BE2C (cell line): ENCODE measurements at regions not wholly inside any gene's neighbourhood (a gene's known extent, or its start where the extent isn't known, plus 50 kb on each side); places are given as distances from the start of the nearest gene placed in this dataset.

Experiments used
- DNase-seq: peaks from one replicate; pipeline ENCODE4 v3.0.0-alpha.2; 2020
- H3K27me3 ChIP-seq: fragments of 250-450 bp; sonication (Bioruptor Pico); 2 replicates; pipeline ENCODE4 v1.5.1; 2020; ENCODE audit warnings: mild to moderate bottlenecking
- H3K36me3 ChIP-seq: fragments of 250-450 bp; sonication (Bioruptor Pico); 2 replicates; pipeline ENCODE4 v1.5.1; 2020; ENCODE audit warnings: mild to moderate bottlenecking
- H3K4me1 ChIP-seq: fragments of 250-450 bp; sonication (Bioruptor Pico); 2 replicates; pipeline ENCODE4 v1.5.1; 2020
- H3K4me3 ChIP-seq: 2 replicates; pipeline ENCODE4 v1.5.1; 2011; ENCODE audit warnings: low read depth, low read length
- H3K9me3 ChIP-seq: fragments of 250-450 bp; sonication (Bioruptor Pico); 2 replicates; pipeline ENCODE4 v1.5.1; 2020
- CTCF ChIP-seq: IDR thresholded peaks from 2 replicates; pipeline ENCODE4 v1.5.1; 2012; ENCODE audit warnings: mild to moderate bottlenecking, low read depth, low read length

- H3K4me1 ChIP-seq: no peaks in the 10 kb centered on the region
- no peaks in the 10 kb centered on the region for H3K36me3 ChIP-seq
- no peak for DNase-seq
- no peak overlapping the region for H3K4me3 ChIP-seq
- H3K9me3 ChIP-seq: no peaks in the 10 kb centered on the region
- no peaks in the 10 kb centered on the region for H3K27me3 ChIP-seq
- TF ChIP-seq CTCF: no peak
Observed at GRCh38 chr11:39221550-39222138, 2237.8 kb downstream of the LRRC4C start.

GRCh38 chr11:39220501-39221230 lies 2238.8 kb downstream of the LRRC4C start:
- Histone ChIP-seq H3K36me3 (no peaks in the 10 kb centered on the region), H3K27me3 (no peaks in the 10 kb centered on the region), H3K4me3 (no peak overlapping the region), H3K9me3 (no peaks in the 10 kb centered on the region), H3K4me1 (no peaks in the 10 kb centered on the region)
- DNase-seq: no peak
- TF ChIP-seq CTCF: no peak

GRCh38 chr11:39220069-39220468 lies 2239.4 kb downstream of the LRRC4C start:
- Histone ChIP-seq H3K36me3 (no peaks in the 10 kb centered on the region), H3K9me3 (no peaks in the 10 kb centered on the region), H3K4me3 (no peak overlapping the region), H3K4me1 (no peaks in the 10 kb centered on the region), H3K27me3 (no peaks in the 10 kb centered on the region)
- TF ChIP-seq CTCF: no peak
- no peak for DNase-seq

GRCh38 chr11:39209981-39210380 lies 2249.5 kb downstream of the LRRC4C start:
- Histone ChIP-seq H3K27me3 (no peaks in the 10 kb centered on the region), H3K36me3 (no peaks in the 10 kb centered on the region), H3K4me1 (no peaks in the 10 kb centered on the region), H3K4me3 (no peak overlapping the region), H3K9me3 (no peaks in the 10 kb centered on the region)
- no peak for DNase-seq
- TF ChIP-seq CTCF: no peak

GRCh38 chr11:39205236-39205995 lies 2254.0 kb downstream of the LRRC4C start:
- no peak overlapping the region for H3K4me3 ChIP-seq
- no peak for TF ChIP-seq CTCF
- no peaks in the 10 kb centered on the region for H3K27me3 ChIP-seq
- H3K36me3 ChIP-seq: no peaks in the 10 kb centered on the region
- DNase-seq: no peak
- H3K4me1 ChIP-seq: no peaks in the 10 kb centered on the region
- no peaks in the 10 kb centered on the region for H3K9me3 ChIP-seq

- H3K4me1 ChIP-seq: no peaks in the 10 kb centered on the region
- no peak for DNase-seq
Observed at GRCh38 chr11:39192671-39193070, 2266.8 kb downstream of the LRRC4C start.

More at GRCh38 chr11:39192671-39193070, 2266.8 kb downstream of the LRRC4C start:
- H3K4me3 ChIP-seq: no peak overlapping the region
- H3K9me3 ChIP-seq: no peaks in the 10 kb centered on the region
- TF ChIP-seq CTCF: no peak
- no peaks in the 10 kb centered on the region for H3K36me3 ChIP-seq
- H3K27me3 ChIP-seq: no peaks in the 10 kb centered on the region
